GM12891 (cell line): ENCODE measurements at regions not wholly inside any gene's neighbourhood (a gene's known extent, or its start where the extent isn't known, plus 50 kb on each side); places are given as distances from the start of the nearest gene placed in this dataset.

Experiments
- POLR2A ChIP-seq: IDR thresholded peaks from 2 replicates; pipeline ENCODE4 v1.6.1; 2011; ENCODE audit warnings: low read depth, low read length, control low read depth
- POLR2AphosphoS5 ChIP-seq: IDR thresholded peaks from 2 replicates; pipeline ENCODE4 v1.6.1; 2011; ENCODE audit warnings: low read depth, low read length, control low read depth

DNA sequence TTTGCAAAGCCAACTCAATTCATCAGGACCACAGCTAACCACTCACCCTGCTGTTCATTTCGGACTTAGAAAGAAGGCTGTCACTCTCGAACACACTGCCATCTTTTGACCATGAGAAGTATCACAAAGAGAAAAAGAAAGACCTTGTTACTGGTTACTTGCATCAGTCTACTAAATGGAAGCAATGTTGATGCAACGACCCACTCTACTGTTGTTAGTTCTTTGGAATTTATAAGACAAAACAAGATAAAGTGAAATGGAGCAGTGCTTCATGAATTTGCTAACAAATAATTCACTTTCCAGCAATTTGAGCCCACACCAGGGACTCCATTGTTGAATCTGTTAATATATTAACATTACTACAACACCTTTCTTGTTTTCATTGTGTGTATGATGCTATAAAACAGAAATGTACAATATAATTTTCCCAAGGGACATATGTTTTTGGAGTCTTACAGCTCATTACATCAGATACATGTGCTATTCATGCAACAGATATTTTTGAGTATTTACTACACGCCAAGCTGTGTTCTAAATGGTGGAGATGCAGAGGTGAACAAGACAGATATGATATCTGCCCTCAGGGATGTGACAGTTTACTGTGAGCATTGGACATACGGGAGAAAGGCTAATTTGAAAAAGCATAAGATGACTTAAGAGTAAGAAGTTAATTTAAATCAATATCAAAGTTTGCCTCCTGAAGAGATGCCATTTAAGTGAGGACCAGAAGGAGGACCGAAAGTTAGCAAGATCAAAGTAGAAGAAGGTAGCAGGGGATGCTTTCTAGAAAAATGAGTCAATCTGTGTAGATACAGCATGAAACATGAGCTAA lies 87.2 kb downstream of the AREG start:
- TF ChIP-seq POLR2A (no peak), POLR2AphosphoS5 (no peak)
